Left cardiac atrium (tissue), 4 donors: ENCODE measurements at regions not wholly inside any gene's neighbourhood (a gene's known extent, or its start where the extent isn't known, plus 50 kb on each side); places are given as distances from the start of the nearest gene placed in this dataset.

Source experiments
- ATAC-seq, 2 donors: fragments of 200-7000 bp; cut with Tn5 transposase; one replicate each; pipeline ENCODE4 v1.9.1; 2020; ENCODE audit warnings: mild to moderate bottlenecking in 2 of 2, moderate library complexity in 2 of 2
- DNase-seq: peaks from one replicate; pipeline ENCODE4 v3.0.0-alpha.2; 2020
- intact Hi-C, 2 donors: fragments of 100-400 bp; cut with DNase I; formaldehyde crosslinking; loops; one replicate each; pipeline versions ENCODE4 v1.14.1 to v1.15.1; 2022 to 2023
- donor health status: DM: no; HTN: yes; CAD: no.
- donor health status: DM: no; HTN: yes; CAD: no; lungs with severe emphysema.
- donor health status: DM: yes; HTN: yes; CAD: no.
- donor health status: Dilated cardiomyopathy.

DNA sequence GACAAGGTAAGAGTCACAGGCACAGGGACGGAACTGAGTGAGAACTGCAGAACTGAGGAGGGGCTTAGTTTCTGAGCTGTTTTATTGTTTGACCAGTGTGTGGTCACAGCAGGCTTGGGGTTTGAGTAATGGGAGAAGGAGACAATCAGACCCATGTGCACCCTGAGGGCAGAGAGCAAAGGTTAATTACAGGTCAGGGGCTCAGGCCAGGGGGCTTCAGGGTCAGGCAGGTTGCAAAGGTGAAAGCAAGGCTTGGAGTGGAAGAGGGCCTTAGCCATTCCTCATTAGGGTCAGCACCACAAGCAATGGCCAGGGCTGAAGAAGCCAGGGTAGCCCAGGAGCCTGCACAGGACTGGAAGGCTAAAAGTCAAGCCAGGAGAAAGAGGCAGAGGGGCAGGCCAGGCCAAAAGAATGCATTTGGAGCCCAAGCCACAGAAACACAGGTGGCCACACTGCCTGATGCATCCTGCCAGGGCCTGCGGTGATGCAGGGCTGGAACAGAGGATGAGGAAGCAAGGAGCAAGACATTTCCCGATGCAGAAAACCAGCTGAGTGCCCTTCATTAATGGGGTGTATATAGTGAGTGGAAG, 209.8 kb upstream of the GYPC start:
- intact Hi-C loops, result no loop called here
- ATAC-seq, result no peak

DNA sequence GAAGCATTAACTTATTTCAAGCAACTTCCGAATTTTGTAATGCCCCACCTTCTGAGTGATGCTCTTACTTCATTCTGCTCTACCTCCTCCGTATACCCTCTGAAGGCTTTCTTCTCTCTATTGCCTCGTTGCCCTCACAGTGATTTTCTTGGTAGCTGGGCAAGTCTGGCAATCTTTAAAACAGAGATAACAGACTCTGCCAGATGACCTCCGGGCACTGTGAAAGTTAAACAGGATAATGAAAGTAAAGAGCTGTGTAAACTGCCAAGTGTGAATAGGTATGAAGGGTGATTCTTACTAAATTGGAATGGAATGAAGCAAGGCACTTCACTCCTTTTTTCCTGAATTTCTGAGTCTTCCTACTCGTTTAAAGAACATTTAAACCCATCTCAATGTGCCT, 207.3 kb upstream of the GYPC start:
- peak in 1 of 2 donors; percentile 53 for ATAC-seq
- no peak for DNase-seq
- intact Hi-C loops, result no loop called here

More for the DNA sequence above, 209.8 kb upstream of the GYPC start:
- DNase-seq, result no peak

DNA sequence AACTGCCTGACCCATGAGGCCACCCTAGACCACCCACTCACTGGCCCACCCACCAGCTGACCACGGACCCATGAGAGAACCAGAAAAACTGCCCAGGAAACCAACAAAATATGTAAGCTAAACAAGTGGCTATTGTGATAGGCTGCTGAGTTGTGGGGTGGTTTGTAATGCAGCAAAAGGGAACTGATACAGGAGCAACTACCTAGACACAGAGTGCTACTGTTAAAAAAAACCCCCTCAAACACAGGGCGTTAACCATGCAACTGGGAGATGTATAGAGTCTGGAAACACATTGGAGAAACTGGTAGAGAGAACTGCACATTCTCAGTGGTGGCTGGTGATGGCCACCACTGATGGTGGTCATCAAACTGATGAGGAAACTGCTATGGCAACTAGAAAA, 206.3 kb upstream of the GYPC start:
- ATAC-seq (no peak), DNase-seq (no peak)
- intact Hi-C loops, result no loop called here

DNA sequence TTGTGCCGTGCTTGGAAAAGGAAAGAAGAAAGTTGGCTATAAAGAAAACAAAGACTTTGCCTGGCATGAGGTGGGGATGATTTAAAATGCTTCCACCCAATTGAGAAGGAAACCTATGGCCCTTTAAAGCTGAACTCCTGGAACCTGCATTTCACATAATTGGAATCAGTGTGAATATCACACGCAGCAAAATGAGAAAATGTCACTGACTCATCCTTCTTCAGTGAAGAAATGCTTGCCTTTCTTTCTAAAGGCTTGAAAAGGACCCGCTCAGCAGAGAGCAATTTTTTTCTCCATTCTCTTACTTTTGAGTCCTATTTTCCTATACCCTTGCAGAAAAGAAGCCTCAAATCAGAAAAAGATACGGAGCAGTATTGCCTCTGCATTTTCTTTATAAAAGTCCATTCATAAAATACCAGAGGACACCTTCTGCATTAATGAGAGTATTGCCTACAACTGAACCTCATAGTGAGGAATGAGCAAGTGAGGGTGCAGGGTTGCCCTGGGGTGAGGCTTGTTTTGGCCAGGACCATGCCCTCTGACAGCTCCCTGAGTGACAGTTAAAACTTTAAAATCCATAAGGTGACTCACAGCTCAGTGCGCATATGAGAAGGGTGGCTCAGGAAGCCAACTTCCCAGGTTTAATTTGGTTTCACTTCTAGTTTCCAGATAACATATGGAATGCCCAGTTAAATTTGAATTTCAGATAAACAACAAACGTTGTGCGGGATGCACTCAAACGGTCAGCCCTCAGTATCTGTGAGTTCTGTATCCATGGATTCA, 191.9 kb upstream of the GYPC start:
- ATAC-seq, result no peak
- no peak for DNase-seq
- intact Hi-C loops, result no loop called here

DNA sequence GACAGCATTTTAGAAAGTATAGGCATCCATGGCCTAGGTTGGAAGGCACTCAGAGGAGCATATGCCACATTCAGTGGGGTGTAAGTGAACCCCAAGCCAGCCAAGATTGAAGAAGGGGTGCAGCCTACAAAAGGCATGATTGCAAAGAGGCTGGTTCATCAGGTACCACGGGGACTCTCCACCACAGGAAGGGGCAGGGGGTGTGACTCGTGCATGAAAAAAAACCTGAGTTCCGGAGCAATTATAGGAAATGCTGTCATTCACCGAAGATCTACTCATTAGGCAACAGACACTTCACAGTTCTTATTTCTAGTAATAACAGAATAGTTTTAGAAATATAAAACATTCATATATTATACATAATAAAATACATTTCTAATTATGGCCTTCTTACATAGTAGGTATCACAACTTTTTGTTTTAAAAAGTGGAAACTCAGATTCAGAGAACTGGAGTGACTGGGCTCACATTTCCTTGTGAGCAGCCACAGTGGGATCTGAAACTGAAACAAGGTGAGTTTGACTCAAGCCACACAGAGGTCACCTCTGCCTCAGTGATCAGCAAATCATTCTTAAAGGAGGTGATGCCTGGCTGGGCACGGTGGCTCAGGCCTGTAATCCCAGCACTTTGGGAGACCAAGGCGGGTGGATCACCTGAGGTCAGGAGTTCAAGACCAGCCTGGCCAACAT, 188.4 kb upstream of the GYPC start:
- intact Hi-C loops, result no loop called here
- no peak for ATAC-seq
- no peak for DNase-seq

DNA sequence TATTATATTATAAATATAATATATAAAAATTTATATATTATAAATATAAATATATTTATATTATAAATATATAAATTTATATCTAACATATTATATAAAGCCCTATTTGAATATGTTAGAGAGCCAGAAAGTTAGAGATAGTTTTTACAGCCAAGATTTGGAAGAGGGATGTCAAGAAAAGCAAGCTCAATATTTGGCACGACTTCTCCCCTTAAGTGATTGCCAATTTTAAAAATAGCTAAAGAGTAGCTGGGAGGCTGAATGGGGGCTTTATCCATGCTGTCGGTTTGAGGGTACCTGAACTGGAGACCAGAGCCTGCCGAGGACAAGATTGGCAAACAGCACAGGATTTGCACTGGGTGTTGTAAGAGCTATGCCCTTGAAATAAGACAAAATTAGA, 180.9 kb upstream of the GYPC start:
- ATAC-seq (no peak), DNase-seq (no peak)
- intact Hi-C loops, result no loop called here

DNA sequence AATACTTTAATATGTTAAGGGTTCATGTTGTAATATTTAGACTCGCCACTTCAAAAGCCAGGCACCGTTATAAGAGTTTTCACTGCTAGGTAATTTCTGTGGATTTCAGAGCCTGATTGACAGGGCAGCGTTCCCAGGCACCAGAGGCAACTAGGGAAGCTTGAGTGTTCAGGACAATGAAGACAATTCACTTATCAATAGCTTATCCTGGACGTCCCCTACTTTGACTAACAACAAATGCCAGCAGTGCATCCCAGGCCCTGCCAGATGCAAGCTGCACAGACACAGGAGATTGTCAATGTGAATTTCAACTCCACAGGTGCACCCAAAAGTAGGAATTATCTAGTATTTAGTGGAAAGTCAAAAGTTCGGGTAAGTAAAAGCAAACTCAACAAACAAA, 179.3 kb upstream of the GYPC start:
- ATAC-seq (no peak), DNase-seq (no peak)
- intact Hi-C loops, result no loop called here

DNA sequence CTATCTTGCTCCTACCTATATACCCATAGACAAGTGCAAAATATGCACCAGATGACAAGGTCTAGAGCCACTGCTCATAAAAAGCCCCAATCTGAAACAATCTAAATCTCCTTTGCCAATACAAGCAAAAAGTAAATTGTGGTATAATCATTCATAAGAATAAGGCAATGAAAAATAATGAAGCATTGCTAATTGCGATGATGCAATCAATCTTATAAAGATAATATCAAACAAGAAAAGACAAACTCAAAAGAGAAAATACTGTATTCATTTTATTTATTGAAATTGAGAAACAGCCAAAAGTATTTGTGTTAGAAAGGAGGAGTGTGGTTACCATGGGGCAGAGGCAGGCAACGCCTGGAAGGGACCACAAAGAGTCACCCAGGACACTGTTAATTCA, 175.9 kb upstream of the GYPC start:
- no peak for ATAC-seq
- intact Hi-C loops, result no loop called here
- DNase-seq, result no peak

DNA sequence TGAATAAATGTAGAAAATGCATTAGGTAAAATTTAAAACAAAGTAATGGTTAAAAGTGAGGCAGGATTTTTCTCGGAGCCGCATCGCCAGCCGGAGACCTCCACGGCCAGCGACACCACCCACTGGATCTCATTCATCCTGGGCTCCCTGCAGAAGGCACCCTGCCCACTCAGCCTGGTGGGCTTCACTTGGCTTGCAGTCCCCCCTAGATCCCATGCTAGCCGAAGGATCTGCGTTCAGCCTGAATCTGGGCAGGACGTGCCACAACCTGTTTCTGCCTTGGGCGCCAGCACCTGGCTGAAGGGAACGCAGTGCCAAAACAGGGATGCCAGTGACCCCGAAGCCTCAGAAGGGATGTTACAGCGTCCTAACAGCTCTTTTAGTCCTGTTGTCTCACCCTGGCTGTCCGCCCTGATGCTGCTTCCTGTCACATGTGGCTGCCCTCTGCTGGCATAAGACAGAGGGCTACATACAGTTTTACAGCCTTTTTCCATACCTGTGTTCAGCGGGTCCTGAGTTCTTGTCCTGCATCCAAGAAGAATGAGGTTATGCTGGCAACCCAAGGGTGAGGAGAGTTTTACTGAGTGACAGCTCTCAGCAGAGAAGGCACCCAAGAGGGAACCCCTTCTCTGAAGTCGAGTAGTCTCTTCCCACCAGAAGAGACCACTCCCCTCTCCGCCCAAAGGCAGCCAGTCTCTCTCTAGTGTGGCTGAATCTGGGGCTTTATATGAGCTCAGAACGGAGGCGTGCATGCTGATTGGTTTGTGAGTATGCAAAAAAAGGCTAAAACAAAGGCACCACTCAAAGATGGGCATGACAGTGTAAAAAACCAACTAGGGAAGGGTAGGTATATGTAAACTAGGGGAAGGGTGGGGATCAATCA, 173.1 kb upstream of the GYPC start:
- intact Hi-C loops, result no loop called here

DNA sequence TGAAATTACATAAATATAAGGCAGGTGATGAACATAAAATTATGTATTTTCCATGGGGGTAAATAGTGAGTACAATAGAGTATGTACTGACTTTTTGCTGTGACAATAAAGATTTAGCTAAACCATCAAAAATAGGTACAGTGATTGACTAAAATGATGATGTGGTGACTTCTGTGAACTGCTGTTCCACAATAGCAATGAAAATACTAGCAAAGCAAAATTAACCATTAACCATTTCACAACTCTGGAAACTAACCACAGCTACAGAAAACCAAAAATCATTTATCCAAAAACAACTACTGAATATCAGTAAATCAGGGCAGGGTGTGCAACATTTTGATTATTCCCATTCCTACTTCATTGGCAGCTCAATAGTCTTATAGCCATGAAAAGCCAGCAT, 161.4 kb upstream of the GYPC start:
- ATAC-seq (no peak), DNase-seq (no peak)
- intact Hi-C loops, result no loop called here

More for the DNA sequence above, 173.1 kb upstream of the GYPC start:
- no peak for DNase-seq
- no peak for ATAC-seq

DNA sequence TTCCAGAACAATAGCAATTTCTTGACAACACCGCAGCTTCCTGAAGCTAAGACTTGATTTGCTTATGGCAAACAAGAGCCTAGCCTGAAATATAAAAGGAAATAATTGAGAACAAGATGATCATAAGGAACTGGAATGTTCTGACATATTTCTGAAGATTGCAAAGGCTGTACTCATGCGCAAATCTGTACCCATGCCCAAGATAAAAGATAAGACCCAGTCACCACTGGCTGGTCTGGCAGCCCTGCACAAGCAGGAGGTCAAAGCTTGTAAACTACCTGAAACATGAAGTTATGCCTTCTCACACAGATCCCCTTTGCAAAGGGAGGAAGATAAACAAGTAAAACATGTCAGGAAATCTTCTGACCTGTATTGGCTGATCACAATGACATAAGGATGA, 160.8 kb upstream of the GYPC start:
- DNase-seq (no peak), ATAC-seq (peak in 1 of 2 donors; percentile 40)
- intact Hi-C loops, result no loop called here

DNA sequence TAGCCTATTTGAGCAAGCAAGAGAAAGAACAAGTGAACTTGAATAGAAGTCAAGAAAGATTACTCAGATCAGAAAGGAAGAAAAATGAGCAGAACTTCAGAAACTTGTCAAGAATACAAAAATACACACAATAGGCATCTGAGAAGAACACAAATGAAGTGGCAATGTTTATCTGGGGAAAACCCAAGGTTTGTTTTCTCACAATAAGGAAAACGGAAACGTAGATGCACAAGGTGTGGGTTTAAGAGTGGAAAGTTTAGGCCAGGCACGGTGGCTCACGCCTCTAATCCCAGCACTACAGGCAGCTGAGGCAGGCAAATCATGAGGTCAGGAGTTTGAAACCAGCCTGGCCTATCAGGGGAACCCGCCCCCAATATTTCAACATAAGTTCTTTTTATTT, 159.5 kb upstream of the GYPC start:
- intact Hi-C loops, result no loop called here
- DNase-seq (no peak), ATAC-seq (no peak)

DNA sequence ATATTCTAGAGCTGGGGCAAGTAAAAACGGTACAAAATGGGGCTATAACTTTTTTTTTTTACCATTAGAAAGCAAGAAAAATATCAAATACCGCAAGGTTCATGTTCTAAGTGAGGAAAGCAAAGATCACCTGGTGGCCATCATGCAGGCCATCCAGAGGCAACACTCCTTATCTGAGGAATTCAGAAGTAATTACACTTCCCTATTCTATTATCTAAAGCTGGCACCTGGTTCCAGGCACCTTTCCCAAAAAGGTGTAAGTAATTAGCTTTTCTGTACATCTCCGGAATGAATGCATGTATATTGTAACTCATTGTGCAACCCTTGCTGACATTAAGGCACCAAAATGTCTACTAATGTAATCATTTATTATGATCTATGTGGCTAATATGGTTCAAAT, 152.5 kb upstream of the GYPC start:
- intact Hi-C loops, result no loop called here
- ATAC-seq (no peak), DNase-seq (no peak)

DNA sequence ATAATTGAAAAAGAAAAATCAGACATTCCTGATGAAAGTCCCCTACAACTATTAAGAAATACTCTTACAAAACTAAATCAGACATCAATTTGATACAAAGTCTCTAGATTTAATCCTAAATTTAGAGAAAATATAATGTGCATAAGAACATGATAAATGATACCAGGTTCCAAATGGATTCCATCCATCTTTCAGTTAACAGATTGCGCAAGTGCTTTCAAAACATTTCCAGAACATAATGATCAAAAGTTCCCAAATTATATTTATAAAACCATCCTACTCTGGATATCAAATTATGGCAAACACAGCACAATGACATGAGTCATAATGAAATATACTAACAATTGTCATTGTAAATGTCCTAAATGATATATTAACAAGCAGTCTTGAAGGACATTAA, 151.0 kb upstream of the GYPC start:
- intact Hi-C loops, result no loop called here
- DNase-seq (no peak), ATAC-seq (no peak)

DNA sequence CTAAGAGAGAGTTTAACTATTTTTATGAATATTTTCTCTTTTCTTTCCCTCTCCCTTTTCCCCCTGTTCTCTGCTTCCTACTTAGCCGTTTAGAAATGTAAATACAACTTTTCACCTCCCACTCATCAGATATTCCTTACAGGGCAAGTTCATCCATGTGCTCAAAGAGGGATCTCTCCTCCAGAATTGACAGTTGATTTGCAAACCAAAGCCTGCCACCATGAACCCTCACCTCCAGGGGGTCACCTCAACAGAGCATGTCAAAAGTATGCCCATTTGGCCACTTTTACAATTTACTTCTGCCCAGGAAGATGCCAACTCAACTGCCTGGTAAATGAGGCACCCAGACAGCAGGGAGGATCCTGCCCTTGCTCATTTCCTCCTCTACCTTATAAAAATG, 149.2 kb upstream of the GYPC start:
- DNase-seq (no peak), ATAC-seq (no peak)
- intact Hi-C loops, result no loop called here

DNA sequence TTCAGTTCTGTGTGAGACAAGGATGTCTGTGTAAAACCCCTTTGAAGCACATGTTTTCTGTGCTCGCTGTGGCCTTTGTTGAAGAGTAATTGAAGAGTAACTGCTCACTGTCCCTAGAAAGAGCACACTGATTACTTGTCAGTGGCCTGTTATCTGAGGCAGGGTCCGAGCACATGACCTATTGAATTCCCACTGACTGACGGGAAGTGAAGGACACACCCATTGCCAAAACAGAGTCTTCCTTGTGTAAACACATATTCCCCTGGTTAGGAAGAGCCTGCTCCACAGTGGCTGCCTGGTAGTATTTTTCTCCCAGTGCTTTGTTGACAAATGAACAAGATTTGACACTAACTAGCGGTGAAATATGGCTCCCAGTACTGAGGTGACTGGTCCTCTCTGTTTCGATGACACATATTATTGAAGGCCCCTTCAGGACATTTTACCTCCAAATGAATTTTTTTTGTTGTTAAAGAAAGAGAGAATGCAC, 148.5 kb upstream of the GYPC start:
- ATAC-seq (peak in 1 of 2 donors; percentile 53), DNase-seq (no peak)
- intact Hi-C loops, result no loop called here

DNA sequence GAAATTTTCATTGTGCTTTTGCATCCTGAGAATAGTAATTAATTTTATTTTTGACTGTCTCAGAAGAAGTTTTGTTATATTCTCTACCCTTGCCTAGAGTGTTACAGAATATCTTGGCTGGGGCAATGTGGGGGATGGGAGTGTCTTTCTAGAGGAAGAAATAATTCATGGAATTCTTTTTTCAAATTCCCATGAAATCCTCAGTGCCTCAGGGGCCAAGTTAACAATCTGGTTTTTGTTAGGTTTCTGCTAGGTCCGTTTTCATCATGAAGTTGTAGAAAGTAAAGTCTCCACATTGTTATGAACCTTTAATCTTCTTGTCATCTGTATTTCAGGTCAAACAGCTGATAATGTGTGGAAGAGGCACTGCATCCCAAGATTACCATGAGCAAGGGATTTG, 145.6 kb upstream of the GYPC start:
- intact Hi-C loops, result no loop called here
- DNase-seq (no peak), ATAC-seq (no peak)

DNA sequence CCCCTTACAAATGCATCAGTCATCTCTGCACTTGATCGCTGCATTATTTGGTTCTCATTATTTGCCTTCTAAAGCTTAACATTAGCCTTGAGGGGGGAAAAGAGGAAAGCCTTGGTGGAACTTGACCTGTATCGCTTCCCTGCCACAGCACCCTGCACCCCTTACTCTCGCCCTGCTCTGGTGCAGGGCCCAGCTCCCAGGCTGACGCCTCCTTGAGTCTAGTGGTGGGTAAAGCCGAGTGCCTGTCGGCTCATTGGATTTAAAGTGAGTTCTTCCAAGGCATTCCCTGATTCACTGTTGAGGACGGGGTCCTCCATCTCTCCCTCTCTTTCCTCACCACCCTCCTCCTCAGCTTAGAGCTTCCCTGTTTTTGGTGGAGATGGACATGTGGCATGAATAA, 145.0 kb upstream of the GYPC start:
- intact Hi-C loops, result no loop called here
- ATAC-seq (no peak), DNase-seq (no peak)

DNA sequence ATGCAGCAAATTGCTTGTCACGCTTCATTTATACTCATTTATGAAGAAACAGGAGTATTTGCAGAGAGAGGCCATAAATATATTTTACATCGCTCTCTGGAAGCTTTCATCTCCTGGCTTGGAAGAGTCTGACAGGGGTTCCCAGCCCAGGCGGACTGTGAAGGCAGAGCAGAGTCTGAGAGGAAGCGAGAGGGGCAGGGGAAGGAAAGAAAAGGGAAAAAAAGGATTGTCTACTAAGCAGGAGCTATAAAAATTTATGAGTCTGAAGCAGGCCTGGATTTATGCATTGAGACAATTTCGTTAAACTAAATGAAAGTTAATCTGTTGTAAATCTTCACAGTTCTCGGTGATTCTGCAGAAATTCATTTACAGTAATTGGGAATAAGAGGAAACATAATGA, 143.9 kb upstream of the GYPC start:
- intact Hi-C loops, result no loop called here
- ATAC-seq, result no peak
- DNase-seq, result no peak

DNA sequence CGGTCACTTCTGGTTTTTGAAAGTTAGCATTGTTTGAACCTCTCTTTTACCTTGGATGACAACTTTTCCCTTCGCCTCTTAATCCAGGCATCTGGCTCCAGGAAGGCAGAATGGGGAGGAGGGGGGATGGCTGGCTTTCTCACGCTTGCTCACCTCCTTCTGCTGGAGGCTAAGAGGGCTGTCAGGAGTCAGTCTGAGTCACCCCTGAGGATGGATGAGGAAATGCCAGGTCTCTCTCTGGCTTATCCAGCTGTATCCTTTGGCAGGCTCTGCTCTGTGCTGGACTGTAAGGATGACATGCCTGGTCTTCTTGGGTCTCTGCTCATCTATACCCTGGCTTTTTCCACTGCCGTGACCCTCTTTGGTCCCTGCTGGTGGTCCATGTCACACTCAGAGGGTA, 142.9 kb upstream of the GYPC start:
- no peak for DNase-seq
- intact Hi-C loops, result no loop called here
- ATAC-seq, result peak in 1 of 2 donors; percentile 58
